OCI-LY3 (cell line): ENCODE measurements at regions not wholly inside any gene's neighbourhood (a gene's known extent, or its start where the extent isn't known, plus 50 kb on each side); places are given as distances from the start of the nearest gene placed in this dataset.

Experiments used
- H2AFZ ChIP-seq: fragments of 200-600, 300-600 bp; shearing (Covaris generic); 2 replicates; pipeline ENCODE4 v1.6.0; 2014; ENCODE audit warnings: antibody characterized with exemption, low read depth, low read length
- H3K27ac ChIP-seq: fragments of 200-600, 300-600 bp; sonication (generic); 2 replicates; pipeline ENCODE4 v1.5.1; 2014; ENCODE audit warnings: mild to moderate bottlenecking, low read length, moderate library complexity, mixed read lengths
- H3K27me3 ChIP-seq: fragments of 200-600, 300-600 bp; sonication (generic); 2 replicates; pipeline ENCODE4 v1.6.1; 2014; ENCODE audit warnings: low read depth, low read length, mixed read lengths
- H3K36me3 ChIP-seq: fragments of 200-600, 300-600 bp; sonication (generic); replicated peaks from 2 replicates; pipeline ENCODE3; 2014; ENCODE audit warnings: low read depth, low read length, mixed read lengths
- H3K4me1 ChIP-seq: fragments of 300-600, 200-600 bp; sonication (generic); 2 replicates; pipeline ENCODE4 v1.6.1; 2014; ENCODE audit warnings: low read length, mixed read lengths
- H3K4me2 ChIP-seq: fragments of 200-600, 300-600 bp; sonication (generic); 2 replicates; pipeline ENCODE4 v1.6.1; 2014; ENCODE audit warnings: low read length, mixed read lengths
- H3K4me3 ChIP-seq: fragments of 300-600, 200-600 bp; sonication (generic); 2 replicates; pipeline ENCODE4 v1.5.1; 2014; ENCODE audit warnings: antibody characterized with exemption, mild to moderate bottlenecking, low read length, moderate library complexity
- H3K79me2 ChIP-seq: fragments of 300-600, 200-600 bp; shearing (Covaris generic); 2 replicates; pipeline ENCODE4 v1.6.1; 2014; ENCODE audit warnings: mild to moderate bottlenecking, low read length, mixed read lengths
- H3K9ac ChIP-seq: fragments of 300-600, 200-600 bp; shearing (Covaris generic); 2 replicates; pipeline ENCODE4 v1.6.0; 2014; ENCODE audit warnings: mild to moderate bottlenecking, low read length, moderate library complexity
- H3K9me3 ChIP-seq: fragments of 200-600, 300-600 bp; shearing (Covaris generic); 2 replicates; pipeline ENCODE4 v1.6.1; 2014; ENCODE audit warnings: low read length, mixed read lengths; ENCODE audit not compliant: insufficient read depth
- H4K20me1 ChIP-seq: fragments of 200-600, 300-600 bp; sonication (generic); 2 replicates; pipeline ENCODE4 v1.6.1; 2016; ENCODE audit warnings: low read length, mixed read lengths; ENCODE audit not compliant: insufficient read depth
- CTCF ChIP-seq: fragments of 200-600, 300-600 bp; sonication (generic); IDR thresholded peaks from 2 replicates; pipeline ENCODE4 v1.5.1; 2014; ENCODE audit warnings: antibody characterized with exemption, low read length, low read depth
- EZH2phosphoT487 ChIP-seq: fragments of 200-600 bp; shearing (Covaris generic); IDR thresholded peaks from 2 replicates; pipeline ENCODE4 v1.6.1; 2018; ENCODE audit warnings: antibody characterized with exemption, mixed run types, low read depth

GRCh38 chr9:113805486-113806132 is 70.5 kb upstream of the ZNF618 start:
- H3K4me2 ChIP-seq = no peak overlapping the region
- H3K27me3 ChIP-seq = no peaks in the 10 kb centered on the region
- no peaks in the 10 kb centered on the region for H4K20me1 ChIP-seq
- H3K9me3 ChIP-seq = no peaks in the 10 kb centered on the region
- H3K36me3 ChIP-seq = no peaks in the 10 kb centered on the region
- H3K4me1 ChIP-seq = no peaks in the 10 kb centered on the region
- no peak overlapping the region for H3K4me3 ChIP-seq
- no peak overlapping the region for H3K9ac ChIP-seq
- no peak for TF ChIP-seq CTCF
- no peak for TF ChIP-seq EZH2phosphoT487
- no peaks in the 10 kb centered on the region for H3K79me2 ChIP-seq
- H2AFZ ChIP-seq = no peak overlapping the region
- H3K27ac ChIP-seq = no peak overlapping the region

- H3K4me1 ChIP-seq = no peaks in the 10 kb centered on the region
- peak overlapping the region; percentile 72 for H3K4me2 ChIP-seq
- H4K20me1 ChIP-seq = no peaks in the 10 kb centered on the region
- H3K36me3 ChIP-seq = no peaks in the 10 kb centered on the region
- H3K27ac ChIP-seq = no peak overlapping the region
- peak overlapping the region; percentile 41 for H3K9ac ChIP-seq
- no peaks in the 10 kb centered on the region for H3K79me2 ChIP-seq
- TF ChIP-seq EZH2phosphoT487 (no peak), CTCF (peak; percentile 94)
- H3K4me3 ChIP-seq = peak overlapping the region; percentile 73
- peak overlapping the region; percentile 86 for H2AFZ ChIP-seq
- peaks cover 8% of the 10 kb centered on the region; the same call in 1 of the 2 replicates for H3K27me3 ChIP-seq
- H3K9me3 ChIP-seq = no peaks in the 10 kb centered on the region
Measured at GRCh38 chr9:113807173-113808061, 68.7 kb upstream of the ZNF618 start.

- Histone ChIP-seq H2AFZ (peak overlapping the region; percentile 86; the same call in 1 of the 2 replicates), H4K20me1 (no peaks in the 10 kb centered on the region), H3K4me1 (no peaks in the 10 kb centered on the region), H3K27ac (no peak overlapping the region), H3K9ac (no peak overlapping the region), H3K79me2 (no peaks in the 10 kb centered on the region), H3K4me3 (no peak overlapping the region), H3K36me3 (no peaks in the 10 kb centered on the region), H3K4me2 (no peak overlapping the region), H3K9me3 (no peaks in the 10 kb centered on the region), H3K27me3 (peaks cover 17% of the 10 kb centered on the region; the same call in 1 of the 2 replicates)
- TF ChIP-seq EZH2phosphoT487 (no peak), CTCF (no peak)
Measured at GRCh38 chr9:113808391-113809358, 67.4 kb upstream of the ZNF618 start.
